A549 (cell line): ENCODE measurements at regions not wholly inside any gene's neighbourhood (a gene's known extent, or its start where the extent isn't known, plus 50 kb on each side); places are given as distances from the start of the nearest gene placed in this dataset.

Experiments
- POLR2A ChIP-seq: IDR thresholded peaks from 2 replicates; pipeline ENCODE4 v1.6.1; 2012; ENCODE audit warnings: mild to moderate bottlenecking, low read length
- TF ChIP-seq, protein P1 (sequence below): fragments of 150-350 bp; IDR thresholded peaks from 2 replicates; pipeline ENCODE4 v1.6.1; 2014; ENCODE audit warnings: low read depth, mild to moderate bottlenecking, low read length

DNA sequence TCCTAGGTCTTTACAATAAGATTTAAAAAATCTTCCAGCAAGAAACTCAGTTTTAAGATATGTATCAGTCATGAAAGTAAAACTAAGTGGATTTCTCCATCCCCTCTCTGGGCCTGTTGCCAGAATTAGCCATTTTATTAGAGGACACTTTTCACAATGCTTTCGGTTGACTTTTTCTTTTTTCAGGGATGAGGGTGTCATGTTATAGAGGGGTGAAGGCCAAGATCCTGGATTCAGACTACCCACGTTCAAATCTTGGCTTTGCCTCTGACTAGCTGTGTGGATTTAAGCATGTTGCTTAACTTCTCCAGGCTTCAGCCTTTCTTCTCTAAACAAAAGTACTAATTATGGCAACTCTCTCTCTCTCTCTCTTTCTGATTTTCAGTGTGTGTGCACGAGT, 111.7 kb upstream of the COX10 start:
- TF ChIP-seq, protein P1, sequence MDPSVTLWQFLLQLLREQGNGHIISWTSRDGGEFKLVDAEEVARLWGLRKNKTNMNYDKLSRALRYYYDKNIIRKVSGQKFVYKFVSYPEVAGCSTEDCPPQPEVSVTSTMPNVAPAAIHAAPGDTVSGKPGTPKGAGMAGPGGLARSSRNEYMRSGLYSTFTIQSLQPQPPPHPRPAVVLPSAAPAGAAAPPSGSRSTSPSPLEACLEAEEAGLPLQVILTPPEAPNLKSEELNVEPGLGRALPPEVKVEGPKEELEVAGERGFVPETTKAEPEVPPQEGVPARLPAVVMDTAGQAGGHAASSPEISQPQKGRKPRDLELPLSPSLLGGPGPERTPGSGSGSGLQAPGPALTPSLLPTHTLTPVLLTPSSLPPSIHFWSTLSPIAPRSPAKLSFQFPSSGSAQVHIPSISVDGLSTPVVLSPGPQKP, result no peak
- no peak for TF ChIP-seq POLR2A
